ENCODE measurements at regions not wholly inside any gene's neighbourhood (a gene's known extent, or its start where the extent isn't known, plus 50 kb on each side); places are given as distances from the start of the nearest gene placed in this dataset.

GRCh38 chr10:59093461-59093860 lies 83.0 kb upstream of the PHYHIPL start:
- no peak for DNase-seq
- H3K4me1 Mint-ChIP-seq (ENCODE audit: low read depth) = no peaks in the 10 kb centered on the region
- peaks cover 4% of the 10 kb centered on the region for H3K9me3 Mint-ChIP-seq
- no peaks in the 10 kb centered on the region for H3K36me3 Mint-ChIP-seq (ENCODE audit: low read depth)
- TF ChIP-seq CTCF (IDR thresholded peaks at IDR 0.05) = no peak
- no peak for ATAC-seq
- intact Hi-C loops (cut with micrococcal nuclease) = no loop called here
- no peak overlapping the region for H3K27ac Mint-ChIP-seq
- ChIA-PET POLR2A (no interaction called here), CTCF (no interaction called here)
- no peak overlapping the region for H3K4me3 Mint-ChIP-seq
- H3K27me3 Mint-ChIP-seq = no peaks in the 10 kb centered on the region

GRCh38 chr10:59096631-59097030 lies 79.8 kb upstream of the PHYHIPL start:
- Mint-ChIP-seq H3K27me3 (no peaks in the 10 kb centered on the region), H3K9me3 (peaks cover 2% of the 10 kb centered on the region), H3K36me3 (ENCODE audit: low read depth) (no peaks in the 10 kb centered on the region), H3K4me3 (no peak overlapping the region), H3K4me1 (ENCODE audit: low read depth) (no peaks in the 10 kb centered on the region), H3K27ac (no peak overlapping the region)
- TF ChIP-seq CTCF (IDR thresholded peaks at IDR 0.05) = no peak
- ATAC-seq (no peak), DNase-seq (no peak)
- CTCF ChIA-PET = no interaction called here
- intact Hi-C loops (cut with micrococcal nuclease) = no loop called here
- POLR2A ChIA-PET = no interaction called here

GRCh38 chr10:59098387-59098786 lies 78.1 kb upstream of the PHYHIPL start:
- H3K9me3 Mint-ChIP-seq = peaks cover 2% of the 10 kb centered on the region
- no peaks in the 10 kb centered on the region for H3K4me1 Mint-ChIP-seq (ENCODE audit: low read depth)
- ATAC-seq (no peak), DNase-seq (no peak)
- H3K27me3 Mint-ChIP-seq = no peaks in the 10 kb centered on the region
- POLR2A ChIA-PET = interaction anchor here (0.6 kb wide), 1 partner anchor 1515 kb away, joined by 5 read pairs; no protein-coding TSS in a partner anchor
- no peak overlapping the region for H3K4me3 Mint-ChIP-seq
- CTCF ChIA-PET = no interaction called here
- intact Hi-C loops (cut with micrococcal nuclease) = no loop called here
- TF ChIP-seq CTCF (IDR thresholded peaks at IDR 0.05) = no peak
- no peaks in the 10 kb centered on the region for H3K36me3 Mint-ChIP-seq (ENCODE audit: low read depth)
- H3K27ac Mint-ChIP-seq = no peak overlapping the region

GRCh38 chr10:59098831-59099452 lies 77.5 kb upstream of the PHYHIPL start:
- no peak for TF ChIP-seq CTCF (IDR thresholded peaks at IDR 0.05)

GRCh38 chr10:59099481-59099880 lies 77.0 kb upstream of the PHYHIPL start:
- ChIA-PET CTCF (no interaction called here), POLR2A (no interaction called here)
- no peak for TF ChIP-seq CTCF (IDR thresholded peaks at IDR 0.05)
- no peaks in the 10 kb centered on the region for H3K36me3 Mint-ChIP-seq (ENCODE audit: low read depth)
- no peaks in the 10 kb centered on the region for H3K27me3 Mint-ChIP-seq
- peaks cover 2% of the 10 kb centered on the region for H3K9me3 Mint-ChIP-seq
- H3K27ac Mint-ChIP-seq = no peak overlapping the region
- ATAC-seq (no peak), DNase-seq (no peak)
- H3K4me1 Mint-ChIP-seq (ENCODE audit: low read depth) = no peaks in the 10 kb centered on the region
- intact Hi-C loops (cut with micrococcal nuclease) = no loop called here
- no peak overlapping the region for H3K4me3 Mint-ChIP-seq

More at GRCh38 chr10:59098831-59099452, 77.5 kb upstream of the PHYHIPL start:
- Mint-ChIP-seq H3K4me3 (no peak overlapping the region), H3K9me3 (peaks cover 2% of the 10 kb centered on the region), H3K4me1 (ENCODE audit: low read depth) (no peaks in the 10 kb centered on the region), H3K27me3 (no peaks in the 10 kb centered on the region), H3K36me3 (ENCODE audit: low read depth) (no peaks in the 10 kb centered on the region), H3K27ac (no peak overlapping the region)
- DNase-seq (no peak), ATAC-seq (no peak)
- POLR2A ChIA-PET = no interaction called here
- CTCF ChIA-PET = no interaction called here
- intact Hi-C loops (cut with micrococcal nuclease) = no loop called here
